ENCODE measurements at regions not wholly inside any gene's neighbourhood (a gene's known extent, or its start where the extent isn't known, plus 50 kb on each side); places are given as distances from the start of the nearest gene placed in this dataset.

DNA sequence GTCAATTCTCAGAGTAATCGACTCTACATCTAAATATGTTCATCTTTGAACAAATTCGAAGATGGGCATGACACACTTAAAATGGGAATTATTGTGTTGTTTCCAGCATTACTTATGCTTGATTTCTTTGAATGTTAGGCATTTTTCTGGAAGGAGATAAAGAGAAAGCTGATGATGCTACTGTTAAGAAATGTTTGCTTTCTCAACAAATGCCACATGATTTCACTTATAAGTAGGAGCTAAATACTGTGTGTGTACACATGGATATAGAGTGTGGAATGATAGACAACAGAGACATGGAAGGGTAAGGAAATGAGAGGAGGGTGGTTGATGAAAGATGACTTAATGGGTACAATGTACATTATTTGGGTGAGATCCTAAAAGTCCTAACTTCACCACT lies 400.9 kb downstream of the TBL1XR1 start:
- DNase-seq (ENCODE audit: low spot score) = no peak
- TF ChIP-seq, protein P1, sequence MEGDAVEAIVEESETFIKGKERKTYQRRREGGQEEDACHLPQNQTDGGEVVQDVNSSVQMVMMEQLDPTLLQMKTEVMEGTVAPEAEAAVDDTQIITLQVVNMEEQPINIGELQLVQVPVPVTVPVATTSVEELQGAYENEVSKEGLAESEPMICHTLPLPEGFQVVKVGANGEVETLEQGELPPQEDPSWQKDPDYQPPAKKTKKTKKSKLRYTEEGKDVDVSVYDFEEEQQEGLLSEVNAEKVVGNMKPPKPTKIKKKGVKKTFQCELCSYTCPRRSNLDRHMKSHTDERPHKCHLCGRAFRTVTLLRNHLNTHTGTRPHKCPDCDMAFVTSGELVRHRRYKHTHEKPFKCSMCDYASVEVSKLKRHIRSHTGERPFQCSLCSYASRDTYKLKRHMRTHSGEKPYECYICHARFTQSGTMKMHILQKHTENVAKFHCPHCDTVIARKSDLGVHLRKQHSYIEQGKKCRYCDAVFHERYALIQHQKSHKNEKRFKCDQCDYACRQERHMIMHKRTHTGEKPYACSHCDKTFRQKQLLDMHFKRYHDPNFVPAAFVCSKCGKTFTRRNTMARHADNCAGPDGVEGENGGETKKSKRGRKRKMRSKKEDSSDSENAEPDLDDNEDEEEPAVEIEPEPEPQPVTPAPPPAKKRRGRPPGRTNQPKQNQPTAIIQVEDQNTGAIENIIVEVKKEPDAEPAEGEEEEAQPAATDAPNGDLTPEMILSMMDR (IDR thresholded peaks at IDR 0.05; ENCODE audit: extremely low read depth, missing control alignments) = no peak

DNA sequence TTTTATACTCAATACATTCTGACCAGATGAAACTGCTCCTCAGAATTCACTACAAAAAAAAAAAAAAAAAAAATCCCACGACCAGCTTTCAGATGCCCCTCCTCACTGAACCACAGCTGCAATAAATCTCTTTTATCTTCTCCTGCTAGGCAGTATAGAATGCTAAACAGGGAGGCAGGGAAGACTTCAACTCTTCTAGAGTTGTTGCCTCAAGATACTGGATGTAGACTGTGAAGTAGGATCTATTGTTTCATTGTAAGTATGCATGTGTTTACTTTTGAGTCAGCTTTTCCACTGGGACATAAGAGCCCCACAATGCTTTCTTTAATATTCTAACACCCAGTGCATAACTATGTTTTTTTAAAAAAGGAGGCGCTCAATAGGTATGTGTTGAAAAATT lies 401.4 kb downstream of the TBL1XR1 start:
- no peak for DNase-seq (ENCODE audit: low spot score)
- TF ChIP-seq, protein P1 (IDR thresholded peaks at IDR 0.05; ENCODE audit: extremely low read depth, missing control alignments) = no peak

DNA sequence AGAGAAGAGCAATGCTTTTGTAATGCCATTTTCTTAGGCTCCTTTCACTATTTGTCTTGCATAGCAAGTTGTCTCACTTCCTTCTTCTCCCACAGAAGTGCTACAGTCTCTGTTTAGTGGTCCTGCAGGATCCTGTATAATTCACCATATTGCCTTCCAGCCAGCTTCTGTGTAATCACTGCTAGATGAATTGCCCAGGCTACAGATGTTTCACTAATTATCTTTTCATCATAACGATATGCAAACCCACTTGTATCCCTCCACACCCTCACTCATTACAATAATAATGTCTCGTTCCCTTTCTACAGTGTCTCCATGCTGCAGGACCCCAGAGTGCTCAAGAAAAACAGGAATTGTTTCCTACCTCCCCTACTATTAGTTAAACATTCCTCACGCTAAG lies 402.9 kb downstream of the TBL1XR1 start:
- TF ChIP-seq, protein P1 (IDR thresholded peaks at IDR 0.05; ENCODE audit: extremely low read depth, missing control alignments) = no peak
- no peak for DNase-seq (ENCODE audit: low spot score)

DNA sequence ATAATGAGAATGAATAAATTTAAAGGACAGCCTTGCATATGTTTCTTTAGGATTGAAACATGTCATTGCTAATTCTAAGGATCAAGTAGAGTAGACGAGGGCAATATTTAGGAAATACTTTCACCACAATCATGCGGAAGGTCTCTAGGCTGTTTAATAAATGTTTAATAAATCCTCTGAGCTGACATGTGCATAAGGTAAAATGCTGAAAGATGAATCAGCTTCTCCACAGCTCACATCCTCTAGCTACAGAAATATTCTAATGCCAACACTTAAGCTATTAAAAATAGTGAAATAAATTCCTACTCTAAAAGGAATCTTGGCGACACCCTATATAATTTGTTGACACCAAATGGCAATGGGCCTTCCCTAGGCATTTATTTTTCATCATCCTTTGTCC lies 407.3 kb downstream of the TBL1XR1 start:
- TF ChIP-seq, protein P1 (IDR thresholded peaks at IDR 0.05; ENCODE audit: extremely low read depth, missing control alignments) = no peak
- DNase-seq (ENCODE audit: low spot score) = no peak

DNA sequence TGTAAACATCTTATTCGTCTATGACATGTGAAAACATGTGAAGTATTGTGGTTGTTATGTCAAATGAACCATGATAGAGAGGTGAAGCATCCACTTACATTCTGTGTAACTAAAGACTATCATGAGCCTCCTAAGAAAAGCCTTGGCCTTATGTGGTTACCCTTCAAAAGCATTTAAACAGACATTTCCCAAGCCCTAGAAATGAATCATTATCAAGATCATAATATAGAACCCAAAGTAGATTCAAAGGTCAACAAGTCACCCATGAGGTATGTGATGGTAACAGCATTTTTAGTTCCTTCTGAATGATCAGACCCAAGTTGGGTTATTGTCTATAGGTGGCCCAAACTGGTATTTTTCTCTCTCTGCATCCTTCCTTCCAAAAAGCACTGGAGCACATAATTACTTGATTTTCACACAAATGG lies 408.0 kb downstream of the TBL1XR1 start:
- TF ChIP-seq, protein P1 (IDR thresholded peaks at IDR 0.05; ENCODE audit: extremely low read depth, missing control alignments) = no peak
- DNase-seq (ENCODE audit: low spot score) = no peak

DNA sequence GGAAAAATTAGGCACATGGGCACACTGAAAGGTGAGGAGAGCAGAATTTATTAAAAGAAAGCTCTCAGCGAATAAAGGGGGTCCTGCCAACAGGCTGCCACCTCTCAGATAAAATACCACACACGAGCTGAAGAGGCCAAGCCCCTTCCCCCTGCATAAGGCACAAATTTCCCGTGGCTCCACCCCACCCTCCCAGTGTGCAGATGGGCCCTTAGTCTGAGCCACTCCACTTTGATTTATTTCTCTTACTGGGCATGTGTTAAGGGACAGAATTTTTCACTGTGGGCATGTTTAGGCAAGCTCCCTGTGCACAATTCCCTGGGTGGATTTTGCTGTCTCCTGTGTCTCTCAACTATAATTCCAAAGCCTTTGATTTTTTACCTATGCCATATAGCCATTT lies 409.8 kb downstream of the TBL1XR1 start:
- DNase-seq (ENCODE audit: low spot score) = no peak
- TF ChIP-seq, protein P1 (IDR thresholded peaks at IDR 0.05; ENCODE audit: extremely low read depth, missing control alignments) = no peak

DNA sequence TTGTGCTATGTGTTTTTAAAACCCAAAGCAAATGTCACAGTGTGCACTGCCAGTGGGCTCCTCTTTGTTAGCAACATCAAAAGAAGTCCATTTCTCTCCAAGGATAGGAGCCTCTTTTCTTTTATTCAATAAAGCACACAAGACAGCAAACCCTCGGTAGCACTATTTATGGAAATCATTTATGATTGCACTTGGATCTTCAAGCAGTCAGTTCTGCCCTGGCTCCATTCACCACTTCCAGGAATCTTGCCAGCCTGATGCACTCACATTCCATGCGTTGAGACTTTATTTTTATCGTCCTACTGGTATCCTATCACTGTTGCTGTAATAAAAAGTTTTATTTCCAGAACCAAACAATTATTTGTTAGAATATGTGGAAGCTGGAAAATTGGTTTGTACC lies 412.1 kb downstream of the TBL1XR1 start:
- no peak for DNase-seq (ENCODE audit: low spot score)
- TF ChIP-seq, protein P1 (IDR thresholded peaks at IDR 0.05; ENCODE audit: extremely low read depth, missing control alignments) = no peak
